GM21423 (cell line): ENCODE measurements at regions not wholly inside any gene's neighbourhood (a gene's known extent, or its start where the extent isn't known, plus 50 kb on each side); places are given as distances from the start of the nearest gene placed in this dataset.
"Not testable (repeated sequence)": the region's sequence is repeated elsewhere in the genome, so short reads cannot be mapped to it uniquely, and the experiment has no call there.

Source experiments
- ATAC-seq: cut with Tn5 transposase; IDR thresholded peaks from one replicate; pipeline ENCODE4 v1.9.1; 2021; ENCODE audit warnings: mild to moderate bottlenecking, moderate library complexity; ENCODE audit not compliant: unreplicated experiment

DNA sequence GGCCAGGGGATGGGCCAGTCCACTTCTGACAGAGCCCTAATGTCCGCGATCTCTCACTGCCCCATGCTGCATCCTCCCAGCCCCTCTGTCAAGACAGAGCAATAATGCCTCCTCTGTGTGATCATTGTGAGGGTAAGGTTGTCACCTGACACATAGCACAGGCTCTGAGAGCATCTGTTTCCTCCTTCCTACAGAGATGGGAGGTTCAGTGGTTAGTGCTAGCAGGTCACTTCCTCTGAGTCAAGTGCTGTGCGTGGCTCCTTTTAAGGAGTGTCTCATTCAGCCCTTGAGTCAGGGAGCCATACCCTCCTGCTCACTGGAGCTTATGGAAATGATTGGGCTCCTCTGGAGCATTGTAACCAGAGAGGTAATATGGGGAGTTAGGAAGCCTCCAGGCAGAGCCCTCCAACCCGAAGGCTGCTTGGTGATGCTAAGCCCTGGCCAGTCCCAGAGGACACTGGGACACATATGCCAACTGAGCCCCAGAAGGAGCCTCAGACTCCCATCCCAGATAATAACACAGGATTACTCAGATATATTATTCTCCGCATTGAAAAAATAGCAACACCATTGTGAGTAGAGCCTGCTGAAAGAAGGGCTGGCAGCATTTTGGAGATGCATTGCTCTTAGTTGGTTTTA, 189.0 kb downstream of the GALNT1 start:
- no peak for ATAC-seq

DNA sequence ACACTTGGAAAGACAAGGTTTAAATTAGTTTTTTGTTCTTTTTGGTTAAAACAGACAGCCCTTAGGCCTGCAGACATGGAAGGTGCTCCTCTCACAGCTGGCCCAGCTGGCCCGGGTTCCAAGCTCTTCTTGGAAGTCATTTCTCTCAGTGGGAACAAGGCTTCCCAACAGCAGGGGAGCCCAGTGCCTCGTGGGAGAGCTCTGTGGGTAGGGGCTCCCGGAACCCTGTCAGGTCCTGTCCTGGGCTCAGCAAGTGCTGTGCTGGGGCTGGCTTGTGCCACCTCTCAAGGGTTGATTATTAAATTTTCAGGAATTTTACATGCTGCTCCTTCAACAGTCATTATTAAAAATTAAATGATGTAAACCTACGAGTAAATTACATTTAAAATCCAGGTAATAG, 189.6 kb downstream of the GALNT1 start:
- no peak for ATAC-seq

DNA sequence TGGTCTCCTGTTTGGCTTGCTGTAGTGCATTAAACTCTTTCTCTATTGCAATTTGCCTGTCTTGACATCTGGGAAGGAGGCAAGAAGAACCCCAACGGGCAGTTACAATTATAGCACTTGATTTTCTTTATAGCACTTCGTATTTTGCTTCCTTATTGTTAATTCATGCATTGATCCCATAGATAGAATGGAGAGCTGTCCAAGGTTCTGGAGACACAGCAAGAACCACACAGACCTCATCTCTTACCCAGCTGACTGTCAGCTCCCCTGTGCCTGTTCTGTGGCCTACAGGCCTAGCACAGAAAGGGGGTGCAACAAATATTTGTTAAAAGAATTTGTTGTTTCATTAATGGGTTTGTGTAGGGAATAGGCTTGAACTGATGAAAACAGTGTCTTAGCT, 194.3 kb downstream of the GALNT1 start:
- ATAC-seq: no peak

DNA sequence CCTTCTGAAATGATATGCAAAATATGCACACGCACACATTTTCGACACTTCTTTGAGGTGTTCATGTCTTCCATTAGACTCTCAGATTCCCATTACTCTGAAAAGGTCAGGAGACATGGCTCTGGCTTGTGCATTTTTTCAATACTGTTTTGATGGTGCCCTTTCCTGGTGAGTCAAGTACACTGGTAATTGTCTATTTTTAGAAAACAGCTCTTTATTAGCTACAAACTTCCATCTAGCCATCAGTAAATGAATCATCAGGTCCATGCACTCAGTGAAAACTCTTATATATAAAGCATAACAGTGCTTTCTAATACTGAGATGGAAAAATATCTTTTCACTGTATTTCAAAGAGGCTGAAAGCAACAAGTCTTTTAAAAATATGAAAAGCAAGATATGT, 194.9 kb downstream of the GALNT1 start:
- no peak for ATAC-seq

DNA sequence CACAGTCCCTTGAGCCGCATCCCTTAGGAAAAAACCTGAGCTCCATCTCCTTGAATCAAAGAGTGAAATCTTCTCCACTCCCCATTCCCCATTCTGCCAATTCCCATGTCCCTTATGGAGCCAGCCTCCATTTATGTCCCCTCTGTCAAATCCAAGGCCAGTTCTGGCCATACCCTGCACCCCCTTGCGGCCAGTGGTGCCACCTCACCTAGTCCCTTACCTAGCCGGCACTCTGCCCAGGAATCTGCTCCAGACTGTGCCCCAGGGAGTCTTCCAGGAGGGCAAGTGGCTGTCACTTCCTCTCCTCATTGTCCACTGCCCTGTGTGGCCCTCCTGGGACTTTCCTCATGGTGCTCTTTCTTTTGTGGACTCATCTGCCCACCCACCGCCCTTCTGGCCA, 195.4 kb upstream of the RMP24 start:
- ATAC-seq: no peak

DNA sequence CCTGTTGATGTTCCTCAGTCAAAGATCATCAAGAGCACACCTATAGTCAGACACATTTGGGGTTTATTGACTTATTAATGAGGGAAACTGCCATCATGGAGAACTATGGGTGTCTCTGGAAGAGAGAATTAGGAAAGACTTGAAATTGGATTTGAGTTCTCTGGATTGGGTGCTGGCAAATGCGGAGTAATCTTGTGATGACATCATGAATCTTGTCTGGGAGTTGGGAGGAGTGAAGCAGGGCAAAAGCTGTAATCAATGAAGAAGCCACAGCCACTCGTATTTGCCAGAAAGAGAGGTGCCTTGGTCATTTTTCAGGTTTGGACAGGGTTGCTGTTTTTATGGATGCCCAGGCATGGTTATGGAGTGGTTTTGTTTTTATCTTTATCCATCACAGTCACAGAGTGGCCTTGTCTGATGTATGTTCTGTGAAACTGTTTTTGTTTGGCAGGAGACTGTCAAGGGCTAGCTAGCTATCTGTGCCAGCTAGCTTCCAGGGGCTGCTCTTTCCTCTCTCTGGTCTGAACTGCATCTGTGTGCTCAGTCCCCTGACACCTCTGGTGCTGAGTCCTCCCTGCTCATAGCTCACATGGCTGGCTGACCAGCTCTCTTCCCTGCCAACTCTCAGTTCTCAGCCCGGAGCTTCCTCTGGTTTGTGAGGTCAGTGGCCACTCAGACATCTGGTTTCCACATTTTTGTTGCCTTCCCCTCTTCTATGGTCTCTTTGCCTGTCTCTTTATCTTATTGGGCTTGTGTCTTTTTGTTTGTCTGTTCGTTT, 193.4 kb upstream of the RMP24 start:
- no peak for ATAC-seq

DNA sequence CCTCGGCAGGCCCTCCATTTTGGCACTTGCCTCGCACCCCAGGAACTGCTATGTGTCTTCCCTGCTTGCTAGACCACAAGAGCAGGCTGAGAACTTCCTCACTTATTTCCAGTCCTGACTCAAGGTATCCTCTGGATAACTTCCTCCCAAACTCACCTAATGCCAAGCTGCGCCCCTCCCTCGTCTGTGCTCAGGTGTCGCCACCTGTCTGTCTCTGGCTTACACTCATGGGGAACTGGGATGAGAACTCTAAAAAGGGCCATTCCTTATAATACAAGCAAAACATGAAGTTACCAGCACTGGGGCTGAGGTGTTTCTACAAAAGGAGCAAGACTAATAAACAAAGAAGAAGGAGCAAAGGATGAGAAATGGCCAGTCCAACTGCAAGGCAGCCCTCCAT, 191.5 kb upstream of the RMP24 start:
- no peak for ATAC-seq

DNA sequence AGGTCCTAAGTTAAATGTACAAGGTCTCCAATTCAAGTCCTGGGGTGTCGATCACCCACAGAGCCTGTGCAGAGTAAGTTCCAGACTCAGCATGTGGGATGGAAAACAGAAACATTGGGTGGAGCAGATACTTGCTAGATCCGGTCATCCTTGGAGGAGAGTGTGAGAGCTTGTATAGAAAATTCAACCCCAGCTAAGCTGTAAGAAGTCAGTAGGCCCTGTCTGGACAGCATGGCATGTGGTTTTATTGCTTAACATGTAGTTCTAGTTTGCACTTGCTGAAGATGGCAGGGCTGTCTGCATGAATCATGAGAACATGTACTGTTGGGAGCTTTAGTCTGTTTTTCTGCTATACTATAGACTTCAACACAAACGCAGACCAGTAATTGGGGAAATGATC, 189.6 kb upstream of the RMP24 start:
- ATAC-seq: no peak

DNA sequence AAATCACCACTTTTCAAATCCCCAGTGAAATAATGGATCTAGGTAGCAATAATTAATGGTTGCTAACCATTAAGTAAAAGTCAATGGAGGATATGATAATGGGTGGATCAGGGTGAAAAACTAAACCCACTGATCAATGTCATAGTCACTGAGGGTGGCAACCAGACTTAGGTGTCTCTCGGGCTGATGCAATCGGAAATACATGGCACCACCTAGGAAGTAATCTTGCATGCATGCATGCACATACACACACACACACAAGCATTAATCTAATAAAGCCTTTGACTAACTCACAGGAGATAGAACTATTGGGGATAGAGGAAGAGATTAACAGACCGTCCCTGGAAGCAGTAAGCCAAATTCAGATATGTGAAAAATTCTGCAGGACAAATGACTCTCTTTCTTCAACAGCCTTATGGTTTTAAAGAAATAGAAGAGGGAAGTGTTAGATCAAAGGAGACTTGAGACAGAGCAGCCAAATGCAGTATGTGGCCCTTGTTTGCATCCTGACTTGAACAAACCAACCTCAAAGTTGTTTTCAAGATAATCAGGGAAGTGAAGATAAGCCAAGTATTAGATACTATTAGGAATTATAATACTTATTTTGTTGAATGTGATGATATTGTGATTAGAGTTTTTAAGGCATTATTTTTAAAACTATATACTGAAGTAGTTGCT, 186.0 kb upstream of the RMP24 start:
- ATAC-seq: no peak

DNA sequence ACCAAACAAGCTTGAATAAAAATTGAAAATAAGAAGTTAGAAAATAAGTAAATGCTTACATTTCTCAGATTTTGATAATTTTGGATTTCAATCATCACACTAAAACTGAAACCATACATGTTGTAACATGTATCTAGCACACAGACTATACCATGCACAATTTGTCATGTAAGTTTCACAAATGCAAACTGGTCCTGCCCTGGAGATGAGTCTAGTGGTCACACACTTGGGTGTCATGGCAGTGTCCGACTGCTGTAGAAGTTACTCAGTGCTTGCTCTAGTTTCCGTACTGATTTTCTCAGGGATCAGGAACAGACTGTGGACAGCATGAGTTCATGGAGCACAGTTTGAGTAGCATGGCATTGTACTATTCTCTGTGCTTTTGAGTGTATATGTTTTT, 182.9 kb upstream of the RMP24 start:
- no peak for ATAC-seq

DNA sequence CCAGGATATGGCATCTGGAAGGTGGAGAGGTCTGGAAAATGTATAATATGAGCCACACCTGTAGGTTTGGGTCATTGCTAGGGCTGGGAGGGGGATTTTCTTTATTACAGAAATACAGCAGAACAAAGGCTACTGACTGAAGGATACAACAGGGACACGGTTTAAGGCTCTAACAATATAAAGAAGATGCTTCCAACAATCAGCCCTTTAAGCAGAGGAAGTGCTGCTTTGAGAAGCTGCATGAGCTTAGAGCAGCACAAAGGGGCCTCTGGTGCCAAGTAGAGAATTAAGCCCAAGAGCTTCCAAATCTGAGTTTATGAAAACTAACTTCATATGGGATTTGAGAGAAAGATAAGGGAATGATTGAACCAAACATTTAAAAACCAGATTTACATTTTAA, 174.5 kb upstream of the RMP24 start:
- no peak for ATAC-seq

DNA sequence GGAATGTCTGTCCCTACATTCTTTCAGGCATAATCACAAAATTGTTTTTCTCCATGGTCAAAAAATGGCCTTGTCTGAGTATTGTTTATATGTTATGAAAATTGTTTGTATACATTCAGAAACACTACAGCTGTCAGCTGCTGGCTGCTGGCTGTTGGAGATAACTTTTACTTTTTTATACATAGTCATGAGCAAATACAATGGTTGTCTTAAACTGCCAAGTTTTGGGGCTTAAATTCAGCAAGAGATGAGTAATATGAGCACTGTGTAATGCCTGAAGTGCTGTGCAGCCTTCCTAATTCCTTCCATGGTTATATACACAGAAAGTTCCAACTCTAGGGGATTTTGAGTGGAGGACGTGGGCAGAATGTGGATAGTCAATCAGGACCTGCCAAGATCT, 168.9 kb upstream of the RMP24 start:
- no peak for ATAC-seq

DNA sequence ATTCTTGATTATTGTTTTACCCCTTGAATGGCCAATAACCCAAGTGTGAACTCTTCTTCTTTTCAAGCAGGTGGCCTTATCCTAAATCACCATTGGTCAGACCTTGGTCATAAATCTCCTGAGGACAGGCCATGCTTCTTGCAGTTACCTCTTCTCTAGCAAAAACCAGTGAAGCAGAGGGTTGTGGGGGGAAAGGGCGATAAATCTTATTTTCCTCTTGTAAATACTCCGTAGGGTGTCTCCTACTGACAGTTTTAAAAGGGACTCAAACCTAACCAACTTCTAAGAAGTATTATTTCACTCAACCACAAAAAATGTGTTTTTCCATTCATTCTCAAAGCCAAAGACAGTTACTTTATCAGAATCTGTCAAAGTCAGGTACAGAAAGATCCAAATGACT, 168.1 kb upstream of the RMP24 start:
- ATAC-seq: no peak

DNA sequence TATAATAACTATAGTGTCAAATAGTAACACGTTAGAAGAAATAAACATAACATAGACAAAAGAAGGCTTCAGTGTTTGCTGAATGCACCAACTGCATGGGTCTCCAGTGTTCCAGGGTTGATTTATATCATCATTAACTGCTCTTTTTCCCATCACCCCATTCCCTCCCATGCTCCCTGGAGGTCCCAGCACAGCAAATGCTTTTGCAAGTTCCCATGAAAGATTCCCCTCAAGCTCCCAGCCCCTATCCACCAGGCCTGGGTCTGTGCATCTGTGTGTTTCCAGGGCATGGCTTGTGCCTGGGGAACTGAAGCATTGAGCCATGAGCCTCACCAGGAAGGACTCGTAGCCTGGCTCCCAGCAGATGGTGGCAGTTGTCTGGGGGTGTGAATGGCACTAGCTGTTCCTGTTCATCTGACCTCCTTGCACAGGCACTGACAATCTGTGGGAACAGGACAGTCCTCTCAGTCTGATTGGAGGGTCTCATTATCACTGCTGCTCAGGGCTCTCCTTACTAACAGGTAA, 164.6 kb upstream of the RMP24 start:
- ATAC-seq: no peak

DNA sequence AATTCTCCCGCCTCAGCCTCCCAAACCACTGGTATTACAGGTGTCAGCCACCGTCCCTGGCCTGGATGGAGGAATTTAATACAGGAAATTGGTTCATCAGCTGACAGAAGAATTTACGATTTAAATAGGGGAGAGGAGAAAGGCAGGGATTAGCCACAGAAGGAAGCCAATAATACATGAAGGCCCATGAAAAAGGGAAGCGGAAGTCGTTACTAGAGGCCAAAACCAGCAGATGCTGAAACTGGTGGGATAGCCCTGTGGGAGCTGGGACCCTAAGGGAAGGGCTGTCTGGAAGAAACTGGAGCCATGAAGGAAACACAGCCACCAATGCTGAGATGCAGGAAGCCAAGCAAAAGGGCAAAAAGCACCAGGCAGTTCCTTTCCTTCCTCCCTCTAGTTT, 163.7 kb upstream of the RMP24 start:
- no peak for ATAC-seq

DNA sequence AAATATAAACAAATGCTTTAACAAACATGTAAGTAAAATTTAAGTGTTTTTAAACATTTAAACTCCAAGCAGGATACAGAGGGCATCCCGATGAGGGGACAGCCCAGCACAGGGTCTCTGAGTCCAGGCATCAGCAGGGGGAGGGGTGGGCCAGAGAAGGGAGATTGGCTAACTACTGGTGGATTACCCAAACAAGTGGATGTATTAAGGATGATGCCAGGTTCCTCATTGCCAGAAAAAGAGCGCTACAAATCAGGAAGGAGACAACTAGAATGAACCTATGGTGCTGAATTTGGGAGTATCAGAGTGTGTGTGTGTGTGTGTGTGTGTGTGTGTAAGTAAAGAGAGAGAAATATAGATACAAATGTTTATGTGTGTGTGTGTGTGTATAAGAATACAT, 162.0 kb upstream of the RMP24 start:
- no peak for ATAC-seq

DNA sequence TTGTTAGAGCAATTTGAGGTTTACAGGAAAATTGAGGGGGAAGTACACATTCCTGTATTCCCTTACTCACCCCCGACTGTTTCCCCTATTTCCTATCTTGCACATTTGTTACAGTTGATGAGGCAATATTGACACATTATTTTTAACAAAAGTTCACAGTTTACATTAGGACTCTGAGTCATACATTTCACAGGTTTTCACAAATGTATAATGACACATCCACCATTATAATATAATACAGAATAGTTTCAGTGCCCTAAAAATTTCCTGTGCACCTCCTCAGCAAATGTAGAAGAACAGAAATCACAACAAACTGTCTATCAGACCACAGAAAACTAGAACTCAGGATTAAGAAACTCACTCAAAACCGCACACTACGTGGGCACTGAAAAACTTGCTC, 160.6 kb upstream of the RMP24 start:
- ATAC-seq: no peak

DNA sequence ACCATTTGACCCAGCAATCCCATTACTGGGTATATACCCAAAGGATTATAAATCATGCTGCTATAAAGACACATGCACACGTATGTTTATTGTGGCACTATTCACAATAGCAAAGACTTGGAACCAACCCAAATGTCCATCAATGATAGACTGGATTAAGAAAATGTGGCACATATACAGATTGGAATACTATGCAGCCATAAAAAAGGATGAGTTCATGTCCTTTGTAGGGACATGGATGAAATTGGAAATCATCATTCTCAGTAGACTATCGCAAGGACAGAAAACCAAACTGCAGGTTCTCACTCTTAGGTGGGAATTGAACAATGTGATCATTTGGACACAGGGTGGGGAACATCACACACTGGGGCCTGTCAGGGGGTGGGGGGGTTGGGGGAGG, 157.5 kb upstream of the RMP24 start:
- not testable (repeated sequence) for ATAC-seq

DNA sequence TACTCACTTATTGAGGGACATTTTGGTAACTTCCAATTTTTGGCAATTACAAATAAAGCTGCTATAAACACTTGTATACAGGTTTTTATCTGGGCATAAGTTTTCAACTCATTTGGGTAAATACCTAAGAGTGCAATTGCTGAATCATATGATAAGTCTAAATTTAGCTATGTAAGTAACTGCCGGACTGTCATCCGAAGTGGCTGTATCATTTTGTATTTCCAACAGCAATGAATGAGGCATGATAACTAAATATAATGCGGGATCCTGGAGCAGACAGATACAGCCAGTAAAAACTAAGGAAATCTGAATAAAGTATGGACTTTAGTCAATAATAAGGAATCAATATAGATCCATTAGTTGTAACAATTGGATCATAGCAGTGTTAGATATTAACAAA, 156.5 kb upstream of the RMP24 start:
- ATAC-seq: no peak

DNA sequence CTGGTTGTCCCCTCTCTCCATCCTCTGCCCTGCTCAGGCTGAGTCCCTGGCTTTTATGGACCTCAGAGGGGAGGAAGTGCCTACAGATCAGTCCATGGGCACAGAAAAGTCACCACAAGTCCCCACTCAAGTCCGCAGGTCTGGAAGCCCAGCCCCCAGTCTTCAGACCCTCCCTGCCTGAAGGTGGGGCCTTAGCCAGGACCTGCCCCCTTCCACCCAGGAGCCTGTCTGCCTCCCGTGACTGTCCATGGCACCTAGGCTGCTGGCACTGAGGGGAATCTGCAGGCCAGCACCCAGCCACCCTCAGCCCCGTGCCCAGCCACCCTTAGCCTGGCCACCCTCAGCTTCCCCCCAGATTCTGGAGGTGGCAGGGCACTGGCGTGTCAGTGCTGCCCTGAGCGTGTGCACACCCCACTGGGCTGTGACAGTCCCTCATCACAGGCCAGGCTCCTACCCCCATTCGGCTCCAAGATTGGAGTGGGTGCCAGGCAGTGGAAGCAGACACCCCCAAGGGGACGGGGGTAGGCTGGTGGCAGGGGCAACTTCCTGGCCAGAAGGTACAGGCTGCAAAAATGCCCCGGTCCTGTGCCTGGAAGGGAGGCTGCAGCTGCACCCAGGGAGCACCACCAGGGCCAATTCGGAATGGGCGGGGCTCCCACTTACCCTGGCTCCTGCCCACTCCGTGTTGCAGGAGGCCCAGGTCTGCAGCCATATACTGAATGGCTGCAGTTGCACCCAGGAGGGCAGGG, 154.7 kb upstream of the RMP24 start:
- no peak for ATAC-seq

DNA sequence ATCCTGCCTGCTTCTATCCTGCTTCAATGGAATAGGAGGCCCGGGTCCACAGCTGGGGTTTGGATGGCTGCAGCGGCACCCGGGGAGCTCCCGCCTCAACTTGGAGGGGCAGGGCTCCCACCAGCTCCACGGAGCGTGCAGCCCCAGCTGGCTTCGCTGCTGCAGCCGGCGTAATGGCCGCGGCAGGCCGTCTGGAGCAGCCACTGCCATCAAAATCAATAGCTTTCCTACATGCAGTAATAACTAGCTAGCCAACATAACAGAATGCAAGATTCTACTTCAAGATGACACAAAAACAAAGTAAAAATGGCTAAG, 154.2 kb upstream of the RMP24 start:
- ATAC-seq: no peak

DNA sequence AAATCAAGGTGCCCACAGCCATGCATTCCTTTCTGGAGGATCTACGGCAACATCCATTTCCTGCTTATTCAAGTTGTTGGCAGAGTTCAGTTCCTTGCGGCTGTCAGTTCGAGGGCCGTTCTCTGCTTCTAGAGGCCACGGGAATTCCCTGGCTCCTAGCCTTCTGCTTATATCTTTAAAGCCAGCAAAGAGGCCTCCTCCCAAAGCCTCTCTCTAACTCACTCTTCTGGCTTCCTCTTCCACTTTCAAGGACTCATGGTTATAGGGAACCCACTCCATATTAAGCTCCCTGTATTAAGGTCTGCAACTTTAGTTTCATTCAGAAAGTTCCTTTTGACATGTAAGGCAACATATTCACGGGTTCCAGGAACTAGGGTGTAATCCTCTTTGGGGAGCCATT, 150.1 kb upstream of the RMP24 start:
- ATAC-seq: no peak
